Neural cell (in vitro differentiated cells): ENCODE measurements at regions not wholly inside any gene's neighbourhood (a gene's known extent, or its start where the extent isn't known, plus 50 kb on each side); places are given as distances from the start of the nearest gene placed in this dataset.

Experiments used
- H2AFZ ChIP-seq: fragments of 200-600, 300-800 bp; sonication (generic), shearing (Covaris generic); 2 replicates; pipeline ENCODE4 v1.6.0; 2014; ENCODE audit warnings: low read depth, mild to moderate bottlenecking, antibody characterized with exemption, low read length, moderate library complexity
- H3F3A ChIP-seq: fragments of 200-600 bp; shearing (Covaris generic); 2 replicates; pipeline ENCODE4 v1.6.1; 2016; ENCODE audit warnings: mild to moderate bottlenecking, moderate library complexity, mixed read lengths, antibody characterized with exemption, low read length; ENCODE audit not compliant: insufficient read depth, poor library complexity, severe bottlenecking
- H3K27ac ChIP-seq: fragments of 200-600, 300-800 bp; sonication (generic), shearing (Covaris generic); 2 replicates; pipeline ENCODE4 v1.5.1; 2014; ENCODE audit warnings: mild to moderate bottlenecking, low read length, moderate library complexity
- H3K27me3 ChIP-seq: fragments of 300-800, 200-600 bp; sonication (generic), shearing (Covaris generic); 2 replicates; pipeline ENCODE4 v1.6.0; 2014; ENCODE audit warnings: mild to moderate bottlenecking, low read depth, low read length, moderate library complexity; ENCODE audit not compliant: insufficient read depth
- H3K36me3 ChIP-seq: fragments of 300-800, 200-600 bp; sonication (generic), shearing (Covaris generic); 2 replicates; pipeline ENCODE4 v1.5.1; 2014; ENCODE audit warnings: mild to moderate bottlenecking, antibody characterized with exemption, low read length, moderate library complexity; ENCODE audit not compliant: insufficient read depth
- H3K4me2 ChIP-seq: fragments of 300-800, 200-600 bp; sonication (generic), shearing (Covaris generic); 2 replicates; pipeline ENCODE4 v1.6.0; 2014; ENCODE audit warnings: mild to moderate bottlenecking, low read length
- H3K4me3 ChIP-seq: fragments of 300-800, 200-600 bp; sonication (generic), shearing (Covaris generic); 2 replicates; pipeline ENCODE4 v1.5.1; 2014; ENCODE audit warnings: mild to moderate bottlenecking, low read length, moderate library complexity
- H3K79me2 ChIP-seq: fragments of 200-600 bp; shearing (Covaris generic); replicated peaks from 2 replicates; pipeline ENCODE4 v1.6.0; 2014; ENCODE audit warnings: mild to moderate bottlenecking, low read length, moderate library complexity; ENCODE audit not compliant: insufficient read depth
- H3K9ac ChIP-seq: fragments of 300-800, 200-600 bp; sonication (generic), shearing (Covaris generic); 2 replicates; pipeline ENCODE4 v1.6.1; 2016; ENCODE audit warnings: mild to moderate bottlenecking, low read length, mixed read lengths
- H3K9me2 ChIP-seq: fragments of 200-600 bp; shearing (Covaris generic); 2 replicates; pipeline ENCODE4 v1.6.1; 2016; ENCODE audit warnings: mild to moderate bottlenecking, low read length, mixed read lengths; ENCODE audit not compliant: insufficient read depth
- H3K9me3 ChIP-seq: fragments of 200-600, 300-800 bp; sonication (generic), shearing (Covaris generic); 2 replicates; pipeline ENCODE4 v1.6.1; 2016; ENCODE audit warnings: mild to moderate bottlenecking, mixed run types, low read length, moderate library complexity, mixed read lengths
- H4K20me1 ChIP-seq: fragments of 200-600 bp; shearing (Covaris generic); 2 replicates; pipeline ENCODE4 v1.6.1; 2016; ENCODE audit warnings: mild to moderate bottlenecking, mixed run types; ENCODE audit not compliant: insufficient read depth
- EP300 ChIP-seq: fragments of 450-650 bp; conservative IDR thresholded peaks from 2 replicates; pipeline ENCODE4 v1.6.1; 2014; ENCODE audit warnings: antibody characterized with exemption, mild to moderate bottlenecking, moderate library complexity; ENCODE audit not compliant: poor library complexity, severe bottlenecking
- EZH2 ChIP-seq: fragments of 200-600, 300-800 bp; shearing (Covaris generic), sonication (generic); IDR thresholded peaks from 2 replicates; pipeline ENCODE4 v1.6.1; 2014; ENCODE audit warnings: antibody characterized with exemption, low read length, borderline replicate concordance, mild to moderate bottlenecking; ENCODE audit not compliant: insufficient read depth, poor library complexity, severe bottlenecking
- MXI1 ChIP-seq: fragments of 450-650 bp; conservative IDR thresholded peaks from 2 replicates; pipeline ENCODE4 v1.6.1; 2014; ENCODE audit warnings: antibody characterized with exemption, mild to moderate bottlenecking; ENCODE audit not compliant: poor library complexity, severe bottlenecking
- POLR2AphosphoS5 ChIP-seq: IDR thresholded peaks from 2 replicates; pipeline ENCODE4 v1.6.1; 2012
- RAD21 ChIP-seq: fragments of 450-650 bp; conservative IDR thresholded peaks from 2 replicates; pipeline ENCODE4 v1.6.1; 2014; ENCODE audit warnings: antibody characterized with exemption, mild to moderate bottlenecking, moderate library complexity
- REST ChIP-seq: IDR thresholded peaks from 2 replicates; pipeline ENCODE4 v1.6.1; 2012; ENCODE audit warnings: borderline replicate concordance
- SMC3 ChIP-seq: fragments of 450-650 bp; conservative IDR thresholded peaks from 2 replicates; pipeline ENCODE4 v1.6.1; 2014; ENCODE audit warnings: antibody characterized with exemption, mild to moderate bottlenecking, moderate library complexity; ENCODE audit not compliant: poor library complexity
- TAF1 ChIP-seq: IDR thresholded peaks from 2 replicates; pipeline ENCODE4 v1.6.1; 2012; ENCODE audit warnings: low read depth
- TF ChIP-seq, protein P1 (sequence below): fragments of 450-650 bp; IDR thresholded peaks from 2 replicates; pipeline ENCODE4 v1.5.1; 2014; ENCODE audit warnings: antibody characterized with exemption, mild to moderate bottlenecking, moderate library complexity; ENCODE audit not compliant: poor library complexity, severe bottlenecking

DNA sequence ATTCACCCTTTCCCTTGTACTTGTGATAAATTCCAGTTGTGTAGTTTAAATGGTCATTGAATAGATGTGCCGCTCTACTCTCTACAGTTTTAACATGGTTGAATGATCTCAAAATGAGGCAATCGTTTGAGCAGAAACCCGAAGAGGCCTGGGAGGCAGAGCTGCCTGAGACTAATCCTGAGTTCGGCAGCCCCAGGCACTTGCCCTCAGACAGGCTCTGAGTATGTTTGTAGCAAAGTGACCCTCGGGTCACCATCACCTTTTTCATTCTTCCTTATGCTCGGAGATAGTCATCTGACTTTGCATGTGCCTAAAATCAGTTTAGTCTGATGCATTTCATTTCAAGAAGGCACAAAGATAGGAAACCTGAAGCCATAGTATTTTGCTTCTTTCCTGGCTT lies 184.0 kb upstream of the RBFOX1 start:
- TF ChIP-seq EZH2: no peak
- TF ChIP-seq RAD21: no peak
- TF ChIP-seq EP300: no peak
- no peak for TF ChIP-seq MXI1
- no peak for TF ChIP-seq TAF1
- TF ChIP-seq POLR2AphosphoS5: no peak
- TF ChIP-seq SMC3: no peak
- TF ChIP-seq, protein P1, sequence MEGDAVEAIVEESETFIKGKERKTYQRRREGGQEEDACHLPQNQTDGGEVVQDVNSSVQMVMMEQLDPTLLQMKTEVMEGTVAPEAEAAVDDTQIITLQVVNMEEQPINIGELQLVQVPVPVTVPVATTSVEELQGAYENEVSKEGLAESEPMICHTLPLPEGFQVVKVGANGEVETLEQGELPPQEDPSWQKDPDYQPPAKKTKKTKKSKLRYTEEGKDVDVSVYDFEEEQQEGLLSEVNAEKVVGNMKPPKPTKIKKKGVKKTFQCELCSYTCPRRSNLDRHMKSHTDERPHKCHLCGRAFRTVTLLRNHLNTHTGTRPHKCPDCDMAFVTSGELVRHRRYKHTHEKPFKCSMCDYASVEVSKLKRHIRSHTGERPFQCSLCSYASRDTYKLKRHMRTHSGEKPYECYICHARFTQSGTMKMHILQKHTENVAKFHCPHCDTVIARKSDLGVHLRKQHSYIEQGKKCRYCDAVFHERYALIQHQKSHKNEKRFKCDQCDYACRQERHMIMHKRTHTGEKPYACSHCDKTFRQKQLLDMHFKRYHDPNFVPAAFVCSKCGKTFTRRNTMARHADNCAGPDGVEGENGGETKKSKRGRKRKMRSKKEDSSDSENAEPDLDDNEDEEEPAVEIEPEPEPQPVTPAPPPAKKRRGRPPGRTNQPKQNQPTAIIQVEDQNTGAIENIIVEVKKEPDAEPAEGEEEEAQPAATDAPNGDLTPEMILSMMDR: no peak
- no peak for TF ChIP-seq REST
- Histone ChIP-seq H4K20me1 (no peaks in the 10 kb centered on the region), H3K36me3 (no peaks in the 10 kb centered on the region), H3K4me2 (no peak overlapping the region), H3K9ac (no peak overlapping the region), H3K27me3 (no peaks in the 10 kb centered on the region), H3K4me3 (no peak overlapping the region), H2AFZ (no peak overlapping the region), H3K27ac (no peak overlapping the region), H3K79me2 (no peaks in the 10 kb centered on the region), H3K9me2 (no peaks in the 10 kb centered on the region), H3K9me3 (no peaks in the 10 kb centered on the region), H3F3A (no peaks in the 10 kb centered on the region)

- H3K9me3 ChIP-seq: no peaks in the 10 kb centered on the region
- no peak overlapping the region for H3K4me2 ChIP-seq
- H3K27ac ChIP-seq: no peak overlapping the region
- TF ChIP-seq, protein P1: no peak
- TF ChIP-seq MXI1 (no peak), RAD21 (no peak), TAF1 (no peak), SMC3 (no peak), REST (no peak), POLR2AphosphoS5 (no peak), EP300 (no peak), EZH2 (no peak)
- H3F3A ChIP-seq: no peaks in the 10 kb centered on the region
- H2AFZ ChIP-seq: no peak overlapping the region
- no peak overlapping the region for H3K4me3 ChIP-seq
- no peaks in the 10 kb centered on the region for H4K20me1 ChIP-seq
- H3K27me3 ChIP-seq: no peaks in the 10 kb centered on the region
- no peaks in the 10 kb centered on the region for H3K36me3 ChIP-seq
- H3K9me2 ChIP-seq: no peaks in the 10 kb centered on the region
- H3K9ac ChIP-seq: no peak overlapping the region
- H3K79me2 ChIP-seq: no peaks in the 10 kb centered on the region
These were observed 191.7 kb upstream of the RBFOX1 start for GRCh38 chr16:7140899-7141298.
